ENCODE measurements at regions not wholly inside any gene's neighbourhood (a gene's known extent, or its start where the extent isn't known, plus 50 kb on each side); places are given as distances from the start of the nearest gene placed in this dataset.
"Not testable (repeated sequence)": the region's sequence is repeated elsewhere in the genome, so short reads cannot be mapped to it uniquely, and the experiment has no call there.

GRCh38 chr6:121627761-121628160, 192.3 kb downstream of the GJA1 start:
- H3K27me3 Mint-ChIP-seq (ENCODE audit: low read depth), result no peaks in the 10 kb centered on the region
- H3K27ac Mint-ChIP-seq, result no peak overlapping the region
- H3K4me3 Mint-ChIP-seq, result no peak overlapping the region
- no peaks in the 10 kb centered on the region for H3K4me1 Mint-ChIP-seq (ENCODE audit: low read depth)
- H3K9me3 Mint-ChIP-seq, result peaks cover 25% of the 10 kb centered on the region
- no peaks in the 10 kb centered on the region for H3K36me3 Mint-ChIP-seq (ENCODE audit: low read depth)

GRCh38 chr6:121630716-121631115, 195.3 kb downstream of the GJA1 start:
- H3K9me3 Mint-ChIP-seq, result peaks cover 33% of the 10 kb centered on the region
- no peaks in the 10 kb centered on the region for H3K27me3 Mint-ChIP-seq (ENCODE audit: low read depth)
- no peaks in the 10 kb centered on the region for H3K4me1 Mint-ChIP-seq (ENCODE audit: low read depth)
- no peaks in the 10 kb centered on the region for H3K36me3 Mint-ChIP-seq (ENCODE audit: low read depth)
- no peak overlapping the region for H3K4me3 Mint-ChIP-seq
- H3K27ac Mint-ChIP-seq, result no peak overlapping the region

GRCh38 chr6:121631752-121632151, 196.3 kb downstream of the GJA1 start:
- not testable (repeated sequence) for H3K36me3 Mint-ChIP-seq (ENCODE audit: low read depth); H3K27me3 Mint-ChIP-seq (ENCODE audit: low read depth); H3K4me1 Mint-ChIP-seq (ENCODE audit: low read depth); H3K4me3 Mint-ChIP-seq; H3K27ac Mint-ChIP-seq
- H3K9me3 Mint-ChIP-seq, result peaks cover 36% of the 10 kb centered on the region

- H3K36me3 Mint-ChIP-seq (ENCODE audit: low read depth), result no peaks in the 10 kb centered on the region
- H3K4me3 Mint-ChIP-seq, result no peak overlapping the region
- H3K27me3 Mint-ChIP-seq (ENCODE audit: low read depth), result no peaks in the 10 kb centered on the region
- H3K9me3 Mint-ChIP-seq, result peaks cover 38% of the 10 kb centered on the region
- no peaks in the 10 kb centered on the region for H3K4me1 Mint-ChIP-seq (ENCODE audit: low read depth)
- no peak overlapping the region for H3K27ac Mint-ChIP-seq
Observed at GRCh38 chr6:121633309-121633708, 197.9 kb downstream of the GJA1 start.

GRCh38 chr6:121634586-121634985, 199.1 kb downstream of the GJA1 start:
- not testable (repeated sequence) for H3K27me3 Mint-ChIP-seq (ENCODE audit: low read depth); H3K4me3 Mint-ChIP-seq; H3K4me1 Mint-ChIP-seq (ENCODE audit: low read depth); H3K36me3 Mint-ChIP-seq (ENCODE audit: low read depth); H3K27ac Mint-ChIP-seq
- peaks cover 38% of the 10 kb centered on the region for H3K9me3 Mint-ChIP-seq

GRCh38 chr6:121635355-121635754, 199.9 kb downstream of the GJA1 start:
- Mint-ChIP-seq H3K27me3 (ENCODE audit: low read depth) (no peaks in the 10 kb centered on the region), H3K4me1 (ENCODE audit: low read depth) (no peaks in the 10 kb centered on the region), H3K27ac (no peak overlapping the region), H3K9me3 (peaks cover 38% of the 10 kb centered on the region), H3K4me3 (no peak overlapping the region), H3K36me3 (ENCODE audit: low read depth) (no peaks in the 10 kb centered on the region)

- H3K36me3 Mint-ChIP-seq (ENCODE audit: low read depth); H3K27me3 Mint-ChIP-seq (ENCODE audit: low read depth); H3K27ac Mint-ChIP-seq; H3K4me1 Mint-ChIP-seq (ENCODE audit: low read depth); H3K4me3 Mint-ChIP-seq: not testable (repeated sequence)
- peaks cover 29% of the 10 kb centered on the region for H3K9me3 Mint-ChIP-seq
Observed at GRCh38 chr6:121636217-121636616, 200.8 kb downstream of the GJA1 start.

- Mint-ChIP-seq H3K4me1 (ENCODE audit: low read depth) (no peaks in the 10 kb centered on the region), H3K9me3 (peaks cover 13% of the 10 kb centered on the region), H3K36me3 (ENCODE audit: low read depth) (no peaks in the 10 kb centered on the region), H3K27ac (no peak overlapping the region), H3K27me3 (ENCODE audit: low read depth) (no peaks in the 10 kb centered on the region), H3K4me3 (no peak overlapping the region)
Observed at GRCh38 chr6:121639021-121639420, 203.6 kb downstream of the GJA1 start.

GRCh38 chr6:121641158-121641557, 205.7 kb downstream of the GJA1 start:
- no peak overlapping the region for H3K27ac Mint-ChIP-seq
- H3K27me3 Mint-ChIP-seq (ENCODE audit: low read depth), result no peaks in the 10 kb centered on the region
- H3K36me3 Mint-ChIP-seq (ENCODE audit: low read depth), result no peaks in the 10 kb centered on the region

GRCh38 chr6:121645100-121645745, 209.8 kb downstream of the GJA1 start:
- H3K4me1 Mint-ChIP-seq (ENCODE audit: low read depth), result peaks cover 15% of the 10 kb centered on the region
- H3K36me3 Mint-ChIP-seq (ENCODE audit: low read depth), result no peaks in the 10 kb centered on the region
- H3K4me3 Mint-ChIP-seq, result no peak overlapping the region
- H3K27ac Mint-ChIP-seq, result no peak overlapping the region
- no peaks in the 10 kb centered on the region for H3K27me3 Mint-ChIP-seq (ENCODE audit: low read depth)
- no peaks in the 10 kb centered on the region for H3K9me3 Mint-ChIP-seq

More at GRCh38 chr6:121641158-121641557, 205.7 kb downstream of the GJA1 start:
- Mint-ChIP-seq H3K4me3 (no peak overlapping the region), H3K9me3 (peaks cover 6% of the 10 kb centered on the region), H3K4me1 (ENCODE audit: low read depth) (peaks cover 8% of the 10 kb centered on the region)

GRCh38 chr6:121647905-121648304, 212.5 kb downstream of the GJA1 start:
- Mint-ChIP-seq H3K27me3 (ENCODE audit: low read depth) (no peaks in the 10 kb centered on the region), H3K4me3 (no peak overlapping the region), H3K9me3 (no peaks in the 10 kb centered on the region), H3K36me3 (ENCODE audit: low read depth) (no peaks in the 10 kb centered on the region), H3K27ac (no peak overlapping the region), H3K4me1 (ENCODE audit: low read depth) (peaks cover 27% of the 10 kb centered on the region)

GRCh38 chr6:121649951-121650350, 214.5 kb downstream of the GJA1 start:
- Mint-ChIP-seq H3K36me3 (ENCODE audit: low read depth) (no peaks in the 10 kb centered on the region), H3K4me1 (ENCODE audit: low read depth) (peaks cover 27% of the 10 kb centered on the region), H3K27me3 (ENCODE audit: low read depth) (no peaks in the 10 kb centered on the region), H3K27ac (no peak overlapping the region), H3K4me3 (no peak overlapping the region), H3K9me3 (no peaks in the 10 kb centered on the region)

- peaks cover 19% of the 10 kb centered on the region for H3K4me1 Mint-ChIP-seq (ENCODE audit: low read depth)
- no peaks in the 10 kb centered on the region for H3K36me3 Mint-ChIP-seq (ENCODE audit: low read depth)
- H3K27ac Mint-ChIP-seq, result no peak overlapping the region
- no peaks in the 10 kb centered on the region for H3K27me3 Mint-ChIP-seq (ENCODE audit: low read depth)
- H3K9me3 Mint-ChIP-seq, result no peaks in the 10 kb centered on the region
- H3K4me3 Mint-ChIP-seq, result no peak overlapping the region
Observed at GRCh38 chr6:121651420-121651819, 216.0 kb downstream of the GJA1 start.

- H3K9me3 Mint-ChIP-seq, result no peaks in the 10 kb centered on the region
- H3K27me3 Mint-ChIP-seq (ENCODE audit: low read depth), result no peaks in the 10 kb centered on the region
- no peak overlapping the region for H3K4me3 Mint-ChIP-seq
- H3K36me3 Mint-ChIP-seq (ENCODE audit: low read depth), result no peaks in the 10 kb centered on the region
- no peak overlapping the region for H3K27ac Mint-ChIP-seq
- peaks cover 19% of the 10 kb centered on the region for H3K4me1 Mint-ChIP-seq (ENCODE audit: low read depth)
Observed at GRCh38 chr6:121652223-121652622, 216.8 kb downstream of the GJA1 start.

- no peak overlapping the region for H3K4me3 Mint-ChIP-seq
- H3K4me1 Mint-ChIP-seq (ENCODE audit: low read depth), result peaks cover 19% of the 10 kb centered on the region
- H3K36me3 Mint-ChIP-seq (ENCODE audit: low read depth), result no peaks in the 10 kb centered on the region
- H3K9me3 Mint-ChIP-seq, result no peaks in the 10 kb centered on the region
- no peaks in the 10 kb centered on the region for H3K27me3 Mint-ChIP-seq (ENCODE audit: low read depth)
- no peak overlapping the region for H3K27ac Mint-ChIP-seq
Observed at GRCh38 chr6:121652726-121653623, 217.5 kb downstream of the GJA1 start.

Data from T-helper 1 cell treated with Interleukin-12 subunit alpha and Interleukin-12 subunit beta and Interleukin-4 antibody, amounts not matched to agents 30 μg/mL and 1 μg/mL, for 36 hours (primary cell).